HG03378 (cell line): ENCODE measurements at regions not wholly inside any gene's neighbourhood (a gene's known extent, or its start where the extent isn't known, plus 50 kb on each side); places are given as distances from the start of the nearest gene placed in this dataset.
"Not testable (repeated sequence)": the region's sequence is repeated elsewhere in the genome, so short reads cannot be mapped to it uniquely, and the experiment has no call there.

ENCODE experiments used
- ATAC-seq: cut with Tn5 transposase; IDR thresholded peaks from one replicate; pipeline ENCODE4 v1.9.1; 2021; ENCODE audit warnings: mild to moderate bottlenecking, moderate library complexity; ENCODE audit not compliant: unreplicated experiment

GRCh38 chr18:49731860-49732311, 81.4 kb downstream of the ACAA2 start:
- no peak for ATAC-seq

- no peak for ATAC-seq
These were observed 81.9 kb downstream of the ACAA2 start for GRCh38 chr18:49731421-49731841.

GRCh38 chr18:49730951-49731391, 82.4 kb downstream of the ACAA2 start:
- no peak for ATAC-seq

- no peak for ATAC-seq
These were observed 84.8 kb downstream of the ACAA2 start for GRCh38 chr18:49728542-49728941.

- ATAC-seq = no peak
These were observed 85.5 kb downstream of the ACAA2 start for GRCh38 chr18:49727816-49728215.

- no peak for ATAC-seq
These were observed 86.7 kb downstream of the ACAA2 start for GRCh38 chr18:49726675-49726963.

GRCh38 chr18:49725809-49726674, 87.3 kb downstream of the ACAA2 start:
- no peak for ATAC-seq

- ATAC-seq = no peak
These were observed 89.6 kb downstream of the ACAA2 start for GRCh38 chr18:49723648-49724180.

- no peak for ATAC-seq
These were observed 90.9 kb downstream of the ACAA2 start for GRCh38 chr18:49722477-49722876.

GRCh38 chr18:49721981-49722380, 91.4 kb downstream of the ACAA2 start:
- no peak for ATAC-seq

- ATAC-seq = not testable (repeated sequence)
These were observed 92.4 kb downstream of the ACAA2 start for GRCh38 chr18:49720944-49721343.

GRCh38 chr18:49717617-49718016, 95.7 kb downstream of the ACAA2 start:
- no peak for ATAC-seq

- no peak for ATAC-seq
These were observed 97.3 kb downstream of the ACAA2 start for GRCh38 chr18:49716035-49716434.

- ATAC-seq = no peak
These were observed 104.0 kb downstream of the ACAA2 start for GRCh38 chr18:49709347-49709690.

GRCh38 chr18:49708662-49709346, 104.5 kb downstream of the ACAA2 start:
- no peak for ATAC-seq

- no peak for ATAC-seq
These were observed 105.7 kb downstream of the ACAA2 start for GRCh38 chr18:49707599-49707998.

- ATAC-seq = no peak
These were observed 109.0 kb downstream of the ACAA2 start for GRCh38 chr18:49704334-49704733.

- ATAC-seq = no peak
These were observed 112.1 kb downstream of the ACAA2 start for GRCh38 chr18:49701190-49701589.

GRCh38 chr18:49699303-49699702, 114.0 kb downstream of the ACAA2 start:
- ATAC-seq = no peak

GRCh38 chr18:49698525-49699025, 114.8 kb downstream of the ACAA2 start:
- ATAC-seq = no peak

- ATAC-seq = no peak
These were observed 115.4 kb downstream of the ACAA2 start for GRCh38 chr18:49697757-49698524.
